ENCODE measurements at regions not wholly inside any gene's neighbourhood (a gene's known extent, or its start where the extent isn't known, plus 50 kb on each side); places are given as distances from the start of the nearest gene placed in this dataset.

GRCh38 chr13:76720416-76720815, 165.8 kb downstream of the KCTD12 start:
- H3K36me3 Mint-ChIP-seq: no peaks in the 10 kb centered on the region
- H3K27me3 Mint-ChIP-seq (ENCODE audit: low read depth): no peaks in the 10 kb centered on the region
- TF ChIP-seq CTCF (IDR thresholded peaks at IDR 0.05; ENCODE audit: unreplicated experiment): no peak
- no peaks in the 10 kb centered on the region for H3K9me3 Mint-ChIP-seq
- DNase-seq (ENCODE audit: low spot score in 2 of 2, unreplicated experiment in 2 of 2): no peak
- H3K27ac Mint-ChIP-seq: no peak overlapping the region
- peaks cover 11% of the 10 kb centered on the region for H3K4me1 Mint-ChIP-seq
- H3K4me3 Mint-ChIP-seq: no peak overlapping the region

GRCh38 chr13:76719955-76720354, 166.2 kb downstream of the KCTD12 start:
- H3K4me3 Mint-ChIP-seq: no peak overlapping the region
- peaks cover 7% of the 10 kb centered on the region for H3K4me1 Mint-ChIP-seq
- H3K27me3 Mint-ChIP-seq (ENCODE audit: low read depth): no peaks in the 10 kb centered on the region

GRCh38 chr13:76717092-76717491, 169.1 kb downstream of the KCTD12 start:
- no peak for DNase-seq (ENCODE audit: low spot score in 2 of 2, unreplicated experiment in 2 of 2)
- Mint-ChIP-seq H3K36me3 (no peaks in the 10 kb centered on the region), H3K27ac (no peak overlapping the region), H3K9me3 (no peaks in the 10 kb centered on the region), H3K4me3 (no peak overlapping the region), H3K27me3 (ENCODE audit: low read depth) (no peaks in the 10 kb centered on the region), H3K4me1 (peaks cover 6% of the 10 kb centered on the region)
- TF ChIP-seq CTCF (IDR thresholded peaks at IDR 0.05; ENCODE audit: unreplicated experiment): no peak

More at GRCh38 chr13:76719955-76720354, 166.2 kb downstream of the KCTD12 start:
- no peak for DNase-seq (ENCODE audit: low spot score in 2 of 2, unreplicated experiment in 2 of 2)
- Mint-ChIP-seq H3K36me3 (no peaks in the 10 kb centered on the region), H3K9me3 (no peaks in the 10 kb centered on the region), H3K27ac (no peak overlapping the region)
- no peak for TF ChIP-seq CTCF (IDR thresholded peaks at IDR 0.05; ENCODE audit: unreplicated experiment)

GRCh38 chr13:76715621-76716020, 170.6 kb downstream of the KCTD12 start:
- DNase-seq (ENCODE audit: low spot score in 2 of 2, unreplicated experiment in 2 of 2): no peak
- Mint-ChIP-seq H3K27me3 (ENCODE audit: low read depth) (no peaks in the 10 kb centered on the region), H3K4me3 (no peak overlapping the region), H3K4me1 (peaks cover 8% of the 10 kb centered on the region), H3K9me3 (no peaks in the 10 kb centered on the region), H3K36me3 (no peaks in the 10 kb centered on the region), H3K27ac (no peak overlapping the region)
- TF ChIP-seq CTCF (IDR thresholded peaks at IDR 0.05; ENCODE audit: unreplicated experiment): no peak

- Mint-ChIP-seq H3K4me1 (peaks cover 10% of the 10 kb centered on the region), H3K9me3 (no peaks in the 10 kb centered on the region), H3K36me3 (no peaks in the 10 kb centered on the region), H3K27ac (no peak overlapping the region), H3K27me3 (ENCODE audit: low read depth) (no peaks in the 10 kb centered on the region), H3K4me3 (no peak overlapping the region)
- no peak for DNase-seq (ENCODE audit: low spot score in 2 of 2, unreplicated experiment in 2 of 2)
- TF ChIP-seq CTCF (IDR thresholded peaks at IDR 0.05; ENCODE audit: unreplicated experiment): no peak
These were observed 171.1 kb downstream of the KCTD12 start for GRCh38 chr13:76715075-76715474.

- Mint-ChIP-seq H3K27ac (no peak overlapping the region), H3K9me3 (no peaks in the 10 kb centered on the region), H3K36me3 (no peaks in the 10 kb centered on the region), H3K4me3 (no peak overlapping the region), H3K27me3 (ENCODE audit: low read depth) (no peaks in the 10 kb centered on the region), H3K4me1 (peaks cover 15% of the 10 kb centered on the region)
- no peak for DNase-seq (ENCODE audit: low spot score in 2 of 2, unreplicated experiment in 2 of 2)
- no peak for TF ChIP-seq CTCF (IDR thresholded peaks at IDR 0.05; ENCODE audit: unreplicated experiment)
These were observed 172.9 kb downstream of the KCTD12 start for GRCh38 chr13:76713280-76713679.
